HL-60 (cell line): ENCODE measurements at regions not wholly inside any gene's neighbourhood (a gene's known extent, or its start where the extent isn't known, plus 50 kb on each side); places are given as distances from the start of the nearest gene placed in this dataset.

Experiments used
- DNase-seq, 2 experiments: peaks; one replicate each; pipeline ENCODE4 v3.0.0-alpha.2; 2010 to 2020; ENCODE audit warnings: low read depth in 1 of 2, low spot score in 1 of 2
- H3K27ac ChIP-seq: fragments of 250-450 bp; sonication (Bioruptor Pico); replicated peaks from 2 replicates; pipeline ENCODE4 v1.5.1; 2020; ENCODE audit warnings: mild to moderate bottlenecking, moderate library complexity
- H3K27me3 ChIP-seq: fragments of 250-450 bp; sonication (Bioruptor Pico); 2 replicates; pipeline ENCODE4 v1.5.1; 2021; ENCODE audit warnings: mild to moderate bottlenecking, moderate library complexity; ENCODE audit not compliant: insufficient read depth, poor library complexity, severe bottlenecking
- H3K4me3 ChIP-seq: replicated peaks from 2 replicates; pipeline ENCODE4 v1.5.1; 2011; ENCODE audit warnings: mild to moderate bottlenecking, control low read depth, low read length; ENCODE audit not compliant: insufficient read depth
- GABPA ChIP-seq: IDR thresholded peaks from 2 replicates; pipeline ENCODE4 v1.6.1; 2012; ENCODE audit warnings: low read depth
- POLR2AphosphoS5 ChIP-seq: IDR thresholded peaks from 2 replicates; pipeline ENCODE4 v1.6.1; 2012; ENCODE audit warnings: low read depth
- SPI1 ChIP-seq: IDR thresholded peaks from 2 replicates; pipeline ENCODE4 v1.6.1; 2012; ENCODE audit warnings: low read depth, mild to moderate bottlenecking, borderline replicate concordance
- TF ChIP-seq, protein P1 (sequence below): IDR thresholded peaks from one replicate; pipeline ENCODE4 v1.5.1; 2011; ENCODE audit warnings: low read length, control low read depth, inconsistent platforms; ENCODE audit not compliant: insufficient read depth
- TF ChIP-seq, protein P2 (sequence below): IDR thresholded peaks from 2 replicates; pipeline ENCODE4 v1.6.1; 2012; ENCODE audit warnings: low read depth; ENCODE audit not compliant: insufficient replicate concordance

DNA sequence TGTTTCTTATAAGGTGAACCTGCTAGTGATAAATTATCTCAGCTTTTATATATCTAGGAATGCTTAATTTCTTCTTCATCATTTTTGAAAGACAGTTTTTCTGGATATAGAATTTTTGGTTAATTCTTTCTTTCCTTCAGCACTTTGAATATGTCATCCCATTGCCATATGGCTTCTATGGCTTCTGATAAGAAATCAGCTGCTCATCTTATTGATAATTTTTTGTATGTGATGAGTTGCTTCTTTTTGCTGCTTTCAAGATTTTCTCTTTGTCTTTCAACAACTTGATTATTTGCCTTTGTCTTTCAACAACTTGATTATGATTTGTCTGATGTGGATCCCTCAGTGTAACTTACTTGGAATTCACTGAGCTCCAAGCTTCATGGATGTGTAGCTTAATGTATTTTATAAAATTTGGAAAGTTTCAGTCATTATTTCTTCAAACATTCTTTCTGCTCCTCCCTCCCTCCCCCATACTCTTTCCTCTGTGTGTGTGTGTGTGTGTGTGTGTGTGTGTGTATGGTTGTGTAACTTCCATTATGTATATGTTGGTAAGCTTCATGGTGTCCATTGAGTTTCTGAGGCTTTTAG, 243.9 kb downstream of the TLE1 start:
- TF ChIP-seq, protein P1, sequence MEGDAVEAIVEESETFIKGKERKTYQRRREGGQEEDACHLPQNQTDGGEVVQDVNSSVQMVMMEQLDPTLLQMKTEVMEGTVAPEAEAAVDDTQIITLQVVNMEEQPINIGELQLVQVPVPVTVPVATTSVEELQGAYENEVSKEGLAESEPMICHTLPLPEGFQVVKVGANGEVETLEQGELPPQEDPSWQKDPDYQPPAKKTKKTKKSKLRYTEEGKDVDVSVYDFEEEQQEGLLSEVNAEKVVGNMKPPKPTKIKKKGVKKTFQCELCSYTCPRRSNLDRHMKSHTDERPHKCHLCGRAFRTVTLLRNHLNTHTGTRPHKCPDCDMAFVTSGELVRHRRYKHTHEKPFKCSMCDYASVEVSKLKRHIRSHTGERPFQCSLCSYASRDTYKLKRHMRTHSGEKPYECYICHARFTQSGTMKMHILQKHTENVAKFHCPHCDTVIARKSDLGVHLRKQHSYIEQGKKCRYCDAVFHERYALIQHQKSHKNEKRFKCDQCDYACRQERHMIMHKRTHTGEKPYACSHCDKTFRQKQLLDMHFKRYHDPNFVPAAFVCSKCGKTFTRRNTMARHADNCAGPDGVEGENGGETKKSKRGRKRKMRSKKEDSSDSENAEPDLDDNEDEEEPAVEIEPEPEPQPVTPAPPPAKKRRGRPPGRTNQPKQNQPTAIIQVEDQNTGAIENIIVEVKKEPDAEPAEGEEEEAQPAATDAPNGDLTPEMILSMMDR = no peak
- no peak for TF ChIP-seq GABPA
- Histone ChIP-seq H3K27me3 (no peaks in the 10 kb centered on the region), H3K27ac (no peak overlapping the region), H3K4me3 (no peak overlapping the region)
- no peak for DNase-seq

DNA sequence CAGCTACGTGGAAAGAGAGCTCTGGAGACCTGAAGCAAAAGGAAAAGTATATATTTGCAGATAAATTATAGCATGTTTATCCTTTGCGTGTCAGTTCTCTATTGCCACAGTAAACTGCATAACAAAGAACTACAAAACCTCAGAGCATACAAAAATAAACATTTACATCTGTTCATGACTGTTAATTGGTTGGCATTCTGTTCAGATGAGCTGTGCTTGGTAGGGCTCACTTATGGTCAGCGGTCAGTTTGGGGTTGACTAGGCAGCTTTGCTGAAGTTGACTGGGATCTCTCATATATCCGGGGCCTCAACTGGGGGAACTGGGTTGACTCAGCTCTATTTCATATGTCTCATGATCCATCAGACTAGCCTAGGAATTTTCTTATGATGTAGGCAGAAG, 257.7 kb downstream of the TLE1 start:
- DNase-seq = no peak
- Histone ChIP-seq H3K27me3 (no peaks in the 10 kb centered on the region), H3K4me3 (no peak overlapping the region), H3K27ac (no peak overlapping the region)
- TF ChIP-seq, protein P2, sequence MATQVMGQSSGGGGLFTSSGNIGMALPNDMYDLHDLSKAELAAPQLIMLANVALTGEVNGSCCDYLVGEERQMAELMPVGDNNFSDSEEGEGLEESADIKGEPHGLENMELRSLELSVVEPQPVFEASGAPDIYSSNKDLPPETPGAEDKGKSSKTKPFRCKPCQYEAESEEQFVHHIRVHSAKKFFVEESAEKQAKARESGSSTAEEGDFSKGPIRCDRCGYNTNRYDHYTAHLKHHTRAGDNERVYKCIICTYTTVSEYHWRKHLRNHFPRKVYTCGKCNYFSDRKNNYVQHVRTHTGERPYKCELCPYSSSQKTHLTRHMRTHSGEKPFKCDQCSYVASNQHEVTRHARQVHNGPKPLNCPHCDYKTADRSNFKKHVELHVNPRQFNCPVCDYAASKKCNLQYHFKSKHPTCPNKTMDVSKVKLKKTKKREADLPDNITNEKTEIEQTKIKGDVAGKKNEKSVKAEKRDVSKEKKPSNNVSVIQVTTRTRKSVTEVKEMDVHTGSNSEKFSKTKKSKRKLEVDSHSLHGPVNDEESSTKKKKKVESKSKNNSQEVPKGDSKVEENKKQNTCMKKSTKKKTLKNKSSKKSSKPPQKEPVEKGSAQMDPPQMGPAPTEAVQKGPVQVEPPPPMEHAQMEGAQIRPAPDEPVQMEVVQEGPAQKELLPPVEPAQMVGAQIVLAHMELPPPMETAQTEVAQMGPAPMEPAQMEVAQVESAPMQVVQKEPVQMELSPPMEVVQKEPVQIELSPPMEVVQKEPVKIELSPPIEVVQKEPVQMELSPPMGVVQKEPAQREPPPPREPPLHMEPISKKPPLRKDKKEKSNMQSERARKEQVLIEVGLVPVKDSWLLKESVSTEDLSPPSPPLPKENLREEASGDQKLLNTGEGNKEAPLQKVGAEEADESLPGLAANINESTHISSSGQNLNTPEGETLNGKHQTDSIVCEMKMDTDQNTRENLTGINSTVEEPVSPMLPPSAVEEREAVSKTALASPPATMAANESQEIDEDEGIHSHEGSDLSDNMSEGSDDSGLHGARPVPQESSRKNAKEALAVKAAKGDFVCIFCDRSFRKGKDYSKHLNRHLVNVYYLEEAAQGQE = no peak
- TF ChIP-seq, protein P1 = no peak
- TF ChIP-seq SPI1 = no peak
- no peak for TF ChIP-seq GABPA
- no peak for TF ChIP-seq POLR2AphosphoS5

DNA sequence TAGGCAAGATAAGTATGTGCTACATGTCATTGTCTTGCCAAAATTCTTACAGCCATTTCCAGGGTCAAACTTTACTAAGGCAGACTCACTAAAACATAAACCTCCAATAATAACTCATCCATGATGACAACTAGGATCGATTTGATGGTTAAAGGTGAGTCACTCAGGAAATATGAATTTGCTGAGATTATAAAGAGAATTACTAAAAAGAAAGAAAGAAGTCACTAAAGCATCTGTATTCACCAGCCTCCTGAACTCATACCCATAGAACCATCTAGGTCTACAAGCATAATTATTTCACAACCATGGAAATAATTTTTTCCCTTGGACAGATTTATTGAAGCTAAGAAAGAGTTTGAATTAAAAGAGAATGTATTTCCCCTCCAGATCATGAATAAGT, 258.6 kb downstream of the TLE1 start:
- Histone ChIP-seq H3K4me3 (no peak overlapping the region), H3K27ac (no peak overlapping the region), H3K27me3 (no peaks in the 10 kb centered on the region)
- TF ChIP-seq, protein P1 = no peak
- TF ChIP-seq SPI1 (no peak), POLR2AphosphoS5 (no peak), GABPA (no peak)
- TF ChIP-seq, protein P2 = no peak
- no peak for DNase-seq

DNA sequence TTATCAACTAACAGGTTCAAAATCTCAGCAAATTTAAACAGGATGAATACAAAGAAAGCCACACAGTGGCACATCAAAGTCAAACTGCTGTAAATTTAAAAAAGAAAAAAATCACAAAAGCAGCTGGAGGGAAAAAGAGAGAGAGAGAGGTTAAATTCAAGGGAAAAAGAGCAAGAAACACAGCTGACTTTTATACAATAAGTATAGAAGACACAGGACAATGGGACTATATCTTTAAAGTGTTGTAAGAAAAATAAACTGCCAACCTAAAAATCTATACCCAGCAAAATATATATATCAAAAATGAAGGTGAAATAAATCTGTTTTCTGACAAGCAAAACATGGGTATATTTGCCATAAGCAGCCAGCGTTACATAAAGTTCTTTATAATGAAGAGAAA, 261.5 kb downstream of the TLE1 start:
- TF ChIP-seq SPI1 = no peak
- TF ChIP-seq, protein P2 = no peak
- TF ChIP-seq, protein P1 = no peak
- no peaks in the 10 kb centered on the region for H3K27me3 ChIP-seq
- DNase-seq = peak in 1 of 2 experiments; percentile 3

More for the DNA sequence above, 261.5 kb downstream of the TLE1 start:
- Histone ChIP-seq H3K27ac (no peak overlapping the region), H3K4me3 (no peak overlapping the region)
